Lower leg skin (tissue), 3 donors: ENCODE measurements at regions not wholly inside any gene's neighbourhood (a gene's known extent, or its start where the extent isn't known, plus 50 kb on each side); places are given as distances from the start of the nearest gene placed in this dataset.

Experiments
- CTCF ChIP-seq, 3 donors: fragments of 450-650 bp; IDR thresholded peaks; one replicate each; pipeline ENCODE4 v1.5.1; 2016; ENCODE audit warnings: antibody characterized with exemption in 3 of 3, mild to moderate bottlenecking in 3 of 3, moderate library complexity in 2 of 3
- POLR2A ChIP-seq, 2 donors: fragments of 450-650 bp; IDR thresholded peaks; one replicate each; pipeline ENCODE4 v1.6.1; 2016 to 2017; ENCODE audit warnings: antibody characterized with exemption in 2 of 2, mild to moderate bottlenecking in 1 of 2, moderate library complexity in 1 of 2

DNA sequence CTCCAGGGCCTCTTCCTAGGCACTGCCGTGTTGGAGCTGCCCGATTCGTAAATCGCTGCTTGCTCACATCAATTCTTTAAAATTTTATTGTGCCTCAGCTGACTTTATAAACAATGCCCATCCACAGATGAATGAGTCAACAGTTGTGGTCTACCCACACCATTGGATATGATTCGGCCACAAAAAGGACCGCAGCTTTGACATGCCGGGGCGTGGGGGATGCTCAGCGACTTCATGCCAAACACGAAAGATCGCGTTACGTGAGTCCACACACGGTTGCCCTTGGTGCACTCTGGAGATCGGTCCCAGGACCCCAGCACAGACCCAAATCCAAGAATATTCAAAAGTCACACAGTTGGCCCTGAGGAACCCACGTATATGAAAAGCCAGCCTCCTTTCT, 195.7 kb downstream of the CTTN start:
- TF ChIP-seq CTCF (IDR thresholded peaks at IDR 0.05) (no peak), POLR2A (IDR thresholded peaks at IDR 0.05) (no peak)
